ENCODE measurements at regions not wholly inside any gene's neighbourhood (a gene's known extent, or its start where the extent isn't known, plus 50 kb on each side); places are given as distances from the start of the nearest gene placed in this dataset.

DNA sequence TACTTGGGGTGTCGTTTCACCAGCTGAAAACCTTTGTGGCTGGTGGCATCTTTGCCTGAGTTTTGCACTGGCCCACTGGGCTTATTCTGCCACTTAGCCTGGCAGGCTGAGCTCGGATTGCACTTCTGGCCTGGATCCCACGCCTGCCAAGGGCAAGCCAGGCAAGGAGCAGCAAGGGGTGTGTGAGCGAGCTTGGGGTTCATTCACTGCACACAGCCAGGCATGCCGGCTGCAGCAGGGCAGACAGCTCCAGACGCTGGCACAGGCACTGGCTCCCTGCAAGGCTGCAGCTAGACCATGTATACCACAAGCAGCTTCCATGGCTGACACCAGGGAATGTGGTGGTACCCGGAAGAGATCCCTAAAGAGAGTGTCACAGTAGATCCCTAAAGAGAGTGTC is 476.3 kb downstream of the EPHA5 start:
- no peak for TF ChIP-seq CTCF (conservative IDR thresholded peaks at IDR 0.05)
- no peak overlapping the region for H3K27ac ChIP-seq

DNA sequence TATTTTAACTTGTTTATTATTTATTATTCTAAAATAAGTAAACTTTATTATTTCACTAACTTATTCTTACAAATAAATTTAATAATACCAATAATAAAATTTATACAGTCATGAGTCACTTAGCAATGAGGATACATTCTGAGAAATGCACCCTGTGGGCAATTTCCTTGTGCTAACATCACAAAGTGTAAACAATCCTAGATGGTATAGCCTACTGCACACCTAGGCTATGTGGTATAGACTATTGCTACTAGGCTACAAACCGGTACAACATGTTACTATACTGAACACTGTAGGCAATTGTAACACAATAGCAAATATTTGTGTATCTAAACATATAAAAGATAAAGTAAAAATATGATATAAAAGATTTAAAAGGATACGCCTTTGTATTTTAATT is 479.5 kb downstream of the EPHA5 start:
- H3K27ac ChIP-seq, result no peak overlapping the region
- TF ChIP-seq CTCF (conservative IDR thresholded peaks at IDR 0.05), result no peak; the same call in 1 of the 2 replicates

DNA sequence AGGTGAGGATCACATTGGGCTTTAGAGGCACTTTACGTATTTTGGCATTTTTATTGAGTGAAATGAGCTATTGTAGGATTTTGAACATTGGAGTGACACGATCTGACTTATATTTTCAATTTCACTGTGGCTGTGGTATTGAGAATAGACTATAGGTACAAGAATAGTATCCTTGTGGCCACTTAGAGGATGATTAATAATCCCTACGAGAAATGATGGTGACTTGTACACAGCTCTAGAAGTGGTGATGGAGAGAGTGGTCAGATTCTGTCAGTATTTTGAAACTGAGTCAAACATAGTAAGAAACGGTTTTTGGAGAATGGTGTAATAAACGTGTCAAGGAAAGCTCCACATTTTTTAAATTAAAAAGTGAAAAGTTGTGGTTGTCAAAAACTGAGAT is 494.7 kb downstream of the EPHA5 start:
- H3K27ac ChIP-seq, result no peak overlapping the region
- TF ChIP-seq CTCF (conservative IDR thresholded peaks at IDR 0.05), result no peak

GRCh38 chr4:65170768-65171514 is 499.3 kb downstream of the EPHA5 start:
- TF ChIP-seq CTCF (conservative IDR thresholded peaks at IDR 0.05), result no peak
- no peak overlapping the region for H3K27ac ChIP-seq

- no peak for TF ChIP-seq CTCF (conservative IDR thresholded peaks at IDR 0.05)
- H3K27ac ChIP-seq, result no peak overlapping the region
These were observed 502.6 kb downstream of the EPHA5 start for GRCh38 chr4:65167719-65168118.

GRCh38 chr4:65152205-65152604 is 518.1 kb downstream of the EPHA5 start:
- TF ChIP-seq CTCF (conservative IDR thresholded peaks at IDR 0.05), result no peak
- no peak overlapping the region for H3K27ac ChIP-seq

- TF ChIP-seq CTCF (conservative IDR thresholded peaks at IDR 0.05), result no peak
- H3K27ac ChIP-seq, result no peak overlapping the region
These were observed 530.3 kb downstream of the EPHA5 start for GRCh38 chr4:65139998-65140397.

Measured in VCaP (cell line).